GM23338 (cell line): ENCODE measurements at regions not wholly inside any gene's neighbourhood (a gene's known extent, or its start where the extent isn't known, plus 50 kb on each side); places are given as distances from the start of the nearest gene placed in this dataset.

Experiments used
- ATAC-seq: fragments of 200-7000 bp; cut with Tn5 transposase; 3 replicates; pipeline ENCODE4 v1.9.1; 2020
- DNase-seq: peaks from one replicate; pipeline ENCODE4 v3.0.0-alpha.2; 2015; ENCODE audit warnings: low spot score
- H2AFZ ChIP-seq: fragments of 200-600 bp; sonication (generic); 2 replicates; pipeline ENCODE4 v1.8.0; 2016; ENCODE audit warnings: antibody characterized with exemption, mild to moderate bottlenecking, moderate library complexity
- H3F3A ChIP-seq: fragments of 200-600 bp; sonication (generic); replicated peaks from 2 replicates; pipeline ENCODE4 v1.8.0; 2017; ENCODE audit warnings: antibody characterized with exemption, mixed run types, low read depth
- H3K27ac ChIP-seq: fragments of 200-600 bp; sonication (generic); 2 replicates; pipeline ENCODE4 v1.6.1; 2016; ENCODE audit warnings: low read depth
- H3K27me3 ChIP-seq: fragments of 200-600 bp; sonication (generic); 2 replicates; pipeline ENCODE4 v1.8.0; 2016; ENCODE audit warnings: mild to moderate bottlenecking, mixed run types, moderate library complexity; ENCODE audit not compliant: insufficient read depth
- H3K36me3 ChIP-seq: fragments of 200-600 bp; sonication (generic); 2 replicates; pipeline ENCODE4 v1.8.0; 2016; ENCODE audit warnings: mild to moderate bottlenecking; ENCODE audit not compliant: insufficient read depth
- H3K4me1 ChIP-seq: fragments of 200-600 bp; sonication (generic); 2 replicates; pipeline ENCODE4 v1.8.0; 2016; ENCODE audit warnings: mild to moderate bottlenecking, moderate library complexity; ENCODE audit not compliant: insufficient read depth
- H3K4me2 ChIP-seq: fragments of 200-600 bp; sonication (generic); 2 replicates; pipeline ENCODE4 v1.7.1; 2017; ENCODE audit warnings: mixed run types
- H3K4me3 ChIP-seq: fragments of 200-600 bp; sonication (generic); 2 replicates; pipeline ENCODE4 v1.6.1; 2016; ENCODE audit warnings: mixed run types
- H3K79me2 ChIP-seq: fragments of 200-600 bp; sonication (generic); replicated peaks from 2 replicates; pipeline ENCODE4 v1.8.0; 2017; ENCODE audit warnings: mild to moderate bottlenecking; ENCODE audit not compliant: insufficient read depth
- H3K9me2 ChIP-seq: fragments of 200-600 bp; sonication (generic); 2 replicates; pipeline ENCODE4 v1.8.0; 2017; ENCODE audit not compliant: insufficient read depth
- H4K20me1 ChIP-seq: fragments of 200-600 bp; sonication (generic); replicated peaks from 2 replicates; pipeline ENCODE4 v1.8.0; 2017; ENCODE audit warnings: mild to moderate bottlenecking; ENCODE audit not compliant: insufficient read depth
- H3K27ac Mint-ChIP-seq: 2 replicates; pipeline ENCODE4 v1.8.0; 2020; ENCODE audit warnings: inconsistent platforms, mild to moderate bottlenecking, moderate library complexity, mixed read lengths
- H3K27me3 Mint-ChIP-seq: 3 replicates; pipeline ENCODE4 v1.8.0; 2022; ENCODE audit warnings: low read depth, mild to moderate bottlenecking, moderate library complexity, mixed read lengths, inconsistent platforms; ENCODE audit not compliant: insufficient read depth, poor library complexity
- H3K36me3 Mint-ChIP-seq: 3 replicates; pipeline ENCODE4 v1.8.0; 2021; ENCODE audit warnings: low read depth, mild to moderate bottlenecking, inconsistent platforms, moderate library complexity, mixed read lengths
- H3K4me1 Mint-ChIP-seq: 3 replicates; pipeline ENCODE4 v1.8.0; 2020; ENCODE audit warnings: mild to moderate bottlenecking, inconsistent platforms, mixed read lengths
- H3K4me3 Mint-ChIP-seq: 3 replicates; pipeline ENCODE4 v1.8.0; 2021; ENCODE audit warnings: moderate library complexity, mild to moderate bottlenecking, inconsistent platforms, mixed read lengths
- H3K9me3 Mint-ChIP-seq: 3 replicates; pipeline ENCODE4 v1.8.0; 2020; ENCODE audit warnings: moderate library complexity, mild to moderate bottlenecking, inconsistent platforms, mixed read lengths
- CREB1 ChIP-seq: fragments of 250-450 bp; sonication (Bioruptor Pico); IDR thresholded peaks from 2 replicates; pipeline ENCODE4 v1.5.0; 2020; ENCODE audit warnings: low read depth, mild to moderate bottlenecking, moderate library complexity
- ETS1 ChIP-seq: IDR thresholded peaks from 2 replicates; pipeline ENCODE4 v1.6.1; 2016; ENCODE audit warnings: antibody characterized with exemption
- EZH2 ChIP-seq: fragments of 200-600 bp; sonication (generic); IDR thresholded peaks from one replicate; pipeline ENCODE4 v1.8.0; 2017; ENCODE audit warnings: antibody characterized with exemption, mild to moderate bottlenecking, low read depth; ENCODE audit not compliant: unreplicated experiment
- JUNB ChIP-seq: IDR thresholded peaks from one replicate; pipeline ENCODE4 v1.6.1; 2016; ENCODE audit warnings: antibody characterized with exemption; ENCODE audit not compliant: unreplicated experiment
- NANOG ChIP-seq: IDR thresholded peaks from 2 replicates; pipeline ENCODE4 v1.6.1; 2016; ENCODE audit warnings: antibody characterized with exemption, borderline replicate concordance
- POLR2AphosphoS5 ChIP-seq: IDR thresholded peaks from 2 replicates; pipeline ENCODE4 v1.6.1; 2016; ENCODE audit warnings: antibody characterized with exemption, low read depth
- STAT1 ChIP-seq: IDR thresholded peaks from one replicate; pipeline ENCODE4 v1.6.1; 2016; ENCODE audit warnings: antibody characterized with exemption; ENCODE audit not compliant: unreplicated experiment
- ZNF114 ChIP-seq: fragments of 250-450 bp; sonication (Bioruptor Pico); IDR thresholded peaks from 2 replicates; pipeline ENCODE4 v1.5.0; 2020; ENCODE audit warnings: mild to moderate bottlenecking, moderate library complexity
- ZNF462 ChIP-seq: fragments of 250-450 bp; sonication (Bioruptor Pico); IDR thresholded peaks from 2 replicates; pipeline ENCODE4 v1.5.0; 2020; ENCODE audit warnings: mild to moderate bottlenecking, moderate library complexity
- TF ChIP-seq, protein P1 (sequence below): IDR thresholded peaks from one replicate; pipeline ENCODE4 v1.6.1; 2018; ENCODE audit warnings: antibody characterized with exemption; ENCODE audit not compliant: unreplicated experiment

- Histone ChIP-seq H3F3A (no peaks in the 10 kb centered on the region), H3K27ac (no peak overlapping the region), H3K27me3 (no peaks in the 10 kb centered on the region), H3K79me2 (no peaks in the 10 kb centered on the region), H3K4me2 (no peak overlapping the region), H3K4me3 (no peak overlapping the region), H4K20me1 (no peaks in the 10 kb centered on the region), H3K4me1 (no peaks in the 10 kb centered on the region), H2AFZ (no peak overlapping the region), H3K36me3 (no peaks in the 10 kb centered on the region), H3K9me2 (peaks cover 7% of the 10 kb centered on the region; the same call in 1 of the 2 replicates)
- ATAC-seq (no peak), DNase-seq (no peak)
- TF ChIP-seq STAT1, result no peak
- no peak for TF ChIP-seq ETS1
- no peak for TF ChIP-seq ZNF462 (CRISPR knock-in tag)
- no peak for TF ChIP-seq EZH2
- no peak for TF ChIP-seq ZNF114 (CRISPR knock-in tag)
- no peak for TF ChIP-seq JUNB
- TF ChIP-seq, protein P1, sequence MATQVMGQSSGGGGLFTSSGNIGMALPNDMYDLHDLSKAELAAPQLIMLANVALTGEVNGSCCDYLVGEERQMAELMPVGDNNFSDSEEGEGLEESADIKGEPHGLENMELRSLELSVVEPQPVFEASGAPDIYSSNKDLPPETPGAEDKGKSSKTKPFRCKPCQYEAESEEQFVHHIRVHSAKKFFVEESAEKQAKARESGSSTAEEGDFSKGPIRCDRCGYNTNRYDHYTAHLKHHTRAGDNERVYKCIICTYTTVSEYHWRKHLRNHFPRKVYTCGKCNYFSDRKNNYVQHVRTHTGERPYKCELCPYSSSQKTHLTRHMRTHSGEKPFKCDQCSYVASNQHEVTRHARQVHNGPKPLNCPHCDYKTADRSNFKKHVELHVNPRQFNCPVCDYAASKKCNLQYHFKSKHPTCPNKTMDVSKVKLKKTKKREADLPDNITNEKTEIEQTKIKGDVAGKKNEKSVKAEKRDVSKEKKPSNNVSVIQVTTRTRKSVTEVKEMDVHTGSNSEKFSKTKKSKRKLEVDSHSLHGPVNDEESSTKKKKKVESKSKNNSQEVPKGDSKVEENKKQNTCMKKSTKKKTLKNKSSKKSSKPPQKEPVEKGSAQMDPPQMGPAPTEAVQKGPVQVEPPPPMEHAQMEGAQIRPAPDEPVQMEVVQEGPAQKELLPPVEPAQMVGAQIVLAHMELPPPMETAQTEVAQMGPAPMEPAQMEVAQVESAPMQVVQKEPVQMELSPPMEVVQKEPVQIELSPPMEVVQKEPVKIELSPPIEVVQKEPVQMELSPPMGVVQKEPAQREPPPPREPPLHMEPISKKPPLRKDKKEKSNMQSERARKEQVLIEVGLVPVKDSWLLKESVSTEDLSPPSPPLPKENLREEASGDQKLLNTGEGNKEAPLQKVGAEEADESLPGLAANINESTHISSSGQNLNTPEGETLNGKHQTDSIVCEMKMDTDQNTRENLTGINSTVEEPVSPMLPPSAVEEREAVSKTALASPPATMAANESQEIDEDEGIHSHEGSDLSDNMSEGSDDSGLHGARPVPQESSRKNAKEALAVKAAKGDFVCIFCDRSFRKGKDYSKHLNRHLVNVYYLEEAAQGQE, result no peak
- TF ChIP-seq NANOG, result no peak
- TF ChIP-seq POLR2AphosphoS5, result no peak
- TF ChIP-seq CREB1 (CRISPR knock-in tag), result no peak
- peaks cover under 1% of the 10 kb centered on the region; the same call in 2 of the 3 replicates for H3K9me3 Mint-ChIP-seq
- peaks cover 2% of the 10 kb centered on the region; the same call in 2 of the 3 replicates for H3K4me1 Mint-ChIP-seq
- H3K36me3 Mint-ChIP-seq, result 0 out of 3 replicates have a peak, but pooled peaks cover under 1% of the 10 kb centered on the region
- no peak overlapping the region for H3K27ac Mint-ChIP-seq
- H3K4me3 Mint-ChIP-seq, result no peak overlapping the region
- H3K27me3 Mint-ChIP-seq, result no peaks in the 10 kb centered on the region
Observed at GRCh38 chr9:11128156-11128555, 515.4 kb upstream of the PTPRD start.
